ENCODE measurements at regions not wholly inside any gene's neighbourhood (a gene's known extent, or its start where the extent isn't known, plus 50 kb on each side); places are given as distances from the start of the nearest gene placed in this dataset.

- no peak for DNase-seq
These were observed 194.4 kb downstream of the TMX3 start for GRCh38 chr18:68520406-68521075.

GRCh38 chr18:68519336-68519735, 195.6 kb downstream of the TMX3 start:
- DNase-seq: no peak

- no peak for DNase-seq
These were observed 205.0 kb downstream of the TMX3 start for GRCh38 chr18:68509902-68510301.

- DNase-seq: no peak
These were observed 207.1 kb downstream of the TMX3 start for GRCh38 chr18:68507781-68508180.

- no peak for DNase-seq
These were observed 209.7 kb downstream of the TMX3 start for GRCh38 chr18:68505178-68505574.

DNA sequence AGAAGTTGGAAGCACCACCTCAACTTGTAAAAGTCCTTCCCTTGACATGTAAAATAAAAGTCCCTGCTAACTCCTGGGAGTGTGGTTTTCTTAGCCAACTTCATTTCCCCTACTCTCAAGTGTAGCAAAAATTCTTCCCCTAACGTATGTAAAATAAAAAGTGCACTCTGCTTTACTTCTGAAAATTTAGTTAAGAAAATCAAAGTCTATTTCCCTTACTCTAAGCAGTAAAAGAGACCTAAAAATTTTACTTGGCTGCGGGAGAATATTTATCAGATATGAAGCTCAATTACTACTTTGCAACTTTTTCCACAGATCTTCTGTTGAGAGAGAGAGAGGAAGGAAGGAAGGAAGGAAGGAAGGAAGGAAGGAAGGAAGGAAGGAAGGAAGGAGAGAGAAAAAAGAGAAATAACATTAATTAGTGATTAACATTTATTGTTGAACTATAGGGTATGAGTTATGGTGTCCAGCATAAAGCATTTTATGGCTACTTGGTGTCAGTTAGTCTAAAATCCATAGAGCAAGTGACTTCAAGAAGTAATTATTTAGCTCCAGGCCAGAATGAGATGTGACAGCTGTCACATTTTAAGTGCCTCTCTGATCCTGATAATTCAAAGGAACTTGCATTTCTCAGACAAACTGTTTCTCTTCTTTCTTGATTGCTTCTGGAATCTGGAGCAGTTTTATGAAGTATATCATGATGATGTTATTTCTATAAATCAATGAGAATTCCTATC, 210.3 kb downstream of the TMX3 start:
- DNase-seq: no peak

DNA sequence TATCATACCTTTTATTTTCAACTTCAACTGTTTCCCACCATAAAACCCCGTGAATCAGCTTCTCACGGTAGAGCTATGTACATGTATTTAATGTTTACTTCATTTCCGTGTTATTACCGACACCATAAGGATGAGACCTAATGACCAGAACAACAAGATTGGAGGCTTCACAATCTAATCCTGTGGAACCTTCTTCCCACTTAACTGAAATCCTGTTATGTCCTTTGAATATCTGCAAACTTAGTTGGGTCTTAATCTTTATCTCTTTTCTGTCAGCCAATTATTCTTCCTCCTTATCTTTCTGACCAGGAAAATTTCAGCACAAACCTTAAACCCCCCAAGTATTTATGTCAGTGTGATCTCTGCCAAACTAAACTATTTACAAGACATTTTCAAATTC, 214.4 kb downstream of the TMX3 start:
- no peak for DNase-seq

DNA sequence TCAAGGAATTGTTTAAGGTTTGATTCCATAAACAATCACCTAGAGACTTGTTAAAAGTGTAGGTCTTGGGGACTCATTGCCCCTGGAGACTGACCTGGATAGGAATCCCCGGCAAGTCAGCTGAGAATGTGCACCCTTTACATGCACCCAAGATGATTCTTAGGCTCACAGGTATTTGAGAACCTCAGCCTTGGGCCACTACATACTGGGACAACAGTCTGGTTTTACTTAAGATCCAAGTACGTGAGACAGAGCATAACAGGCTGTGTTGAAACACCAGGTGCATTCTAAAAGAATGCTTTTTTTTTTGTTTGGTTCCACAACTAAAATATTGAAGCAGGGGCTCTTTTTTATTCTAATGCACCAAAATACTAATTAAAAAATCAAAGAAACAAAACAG, 215.8 kb downstream of the TMX3 start:
- DNase-seq: no peak

- no peak for DNase-seq
These were observed 216.3 kb downstream of the TMX3 start for GRCh38 chr18:68498636-68499035.

DNA sequence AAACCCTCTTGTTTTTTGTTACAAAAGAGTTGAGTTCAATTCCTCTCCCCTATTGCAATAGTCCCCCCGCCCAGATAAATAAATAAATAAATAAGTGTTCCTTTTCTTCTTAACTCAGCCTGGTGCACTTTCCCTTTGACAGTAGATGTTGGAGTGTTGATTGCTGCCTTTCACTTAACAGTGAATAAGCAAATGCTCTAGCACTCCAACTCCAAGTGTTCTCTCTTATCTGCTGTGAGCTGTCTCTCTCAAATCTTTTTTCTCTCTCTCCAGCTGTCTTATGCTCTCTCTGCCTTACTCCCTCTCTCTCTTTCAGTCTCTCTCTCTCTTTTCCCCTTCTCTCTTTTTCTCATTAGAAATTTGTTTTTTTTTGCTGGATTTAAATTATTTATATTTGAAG, 216.7 kb downstream of the TMX3 start:
- DNase-seq: no peak

DNA sequence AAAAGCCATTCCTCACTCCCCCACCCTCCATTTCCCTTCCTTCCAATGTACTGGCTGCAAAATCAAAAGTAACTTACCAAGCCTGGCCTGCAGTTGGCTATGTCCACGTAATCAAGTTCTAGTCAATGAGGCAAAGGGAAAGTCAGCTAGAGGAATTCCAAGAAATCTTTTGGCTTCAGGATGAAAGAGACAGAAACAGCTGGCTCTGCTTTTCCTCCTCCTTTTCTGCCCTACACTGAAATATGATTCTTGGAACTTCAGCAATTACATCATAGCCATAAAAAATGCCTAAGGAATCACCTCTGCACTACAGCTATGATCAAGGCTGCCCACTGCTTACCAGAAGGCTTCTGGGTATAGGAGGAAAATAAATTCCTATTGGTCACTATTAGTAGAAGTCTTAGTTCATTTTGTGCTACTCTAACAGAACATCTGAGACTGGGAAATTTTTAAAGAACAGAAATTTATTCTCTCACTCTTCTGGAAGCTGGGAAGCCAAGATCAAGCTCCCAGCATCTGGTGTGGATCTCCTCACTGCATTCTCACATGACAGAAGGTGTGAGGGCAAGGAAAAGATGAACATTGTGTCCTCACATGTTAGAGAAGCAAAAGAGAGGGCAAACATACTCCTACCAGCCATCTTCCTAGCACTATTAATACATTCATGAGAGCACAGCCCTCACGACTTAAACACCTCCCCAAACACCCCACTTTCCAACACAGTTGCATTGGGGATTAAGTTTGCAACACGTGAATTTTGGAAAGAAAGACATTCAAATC, 219.9 kb downstream of the TMX3 start:
- DNase-seq: no peak

GRCh38 chr18:68489013-68489792, 225.7 kb downstream of the TMX3 start:
- DNase-seq: no peak

GRCh38 chr18:68484241-68484640, 230.7 kb downstream of the TMX3 start:
- DNase-seq: no peak

DNA sequence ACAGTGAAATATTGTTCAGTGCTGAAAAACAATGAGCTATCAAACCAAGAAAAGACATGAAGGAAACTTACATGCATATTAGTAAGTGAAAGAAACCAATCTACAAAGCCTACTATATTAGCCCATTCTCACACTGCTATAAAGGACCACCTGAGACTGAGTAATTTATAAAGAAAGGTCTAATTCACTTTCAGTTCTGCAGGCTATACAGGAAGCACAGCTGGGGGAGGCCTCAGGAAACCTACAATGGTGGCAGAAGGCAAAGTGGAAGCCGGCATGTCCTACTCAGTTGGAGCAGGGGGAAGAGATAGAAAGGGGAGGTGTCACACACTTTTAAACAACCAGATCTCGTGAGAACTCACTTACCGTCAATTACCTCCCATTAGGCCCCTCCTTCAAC, 232.1 kb downstream of the TMX3 start:
- DNase-seq: no peak

DNA sequence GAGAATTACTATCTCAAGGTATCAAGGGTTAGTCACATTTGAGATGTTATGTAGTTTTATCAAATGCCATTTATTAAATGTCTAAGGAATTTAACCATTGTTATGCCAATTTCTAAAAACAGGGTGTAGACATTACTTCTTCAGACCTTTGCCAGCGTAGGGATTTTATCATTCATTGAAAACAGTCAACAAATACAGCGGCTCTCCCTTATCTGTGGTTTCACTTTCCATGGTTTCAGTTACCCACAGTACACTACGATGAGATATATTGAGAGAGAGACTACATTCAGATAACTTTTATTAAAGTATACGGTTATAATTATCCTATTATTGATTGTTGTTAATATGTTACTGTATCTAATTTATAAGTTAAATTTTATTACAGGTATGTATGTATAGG, 234.7 kb downstream of the TMX3 start:
- DNase-seq: no peak

DNA sequence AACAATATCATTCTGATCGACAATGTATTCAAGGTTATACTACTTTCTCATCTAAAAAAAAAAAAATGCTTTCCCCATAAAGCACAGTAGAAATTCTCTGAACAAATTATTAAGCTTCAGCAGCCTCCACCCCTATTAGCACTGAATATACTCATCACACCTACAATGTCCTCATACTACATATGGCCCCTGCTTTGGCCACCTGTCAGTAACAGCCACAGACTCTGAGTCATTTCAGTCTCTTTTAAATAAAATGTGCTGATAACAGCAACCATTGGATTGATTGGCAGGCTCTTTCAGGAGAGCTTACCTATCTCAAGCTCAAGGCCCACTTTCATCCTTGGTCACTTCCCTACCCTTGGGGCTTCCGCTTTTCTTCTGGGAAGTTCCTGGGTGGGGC, 236.7 kb downstream of the TMX3 start:
- DNase-seq: no peak

- no peak for DNase-seq
These were observed 239.0 kb downstream of the TMX3 start for GRCh38 chr18:68475883-68476282.

- DNase-seq: no peak
These were observed 242.1 kb downstream of the TMX3 start for GRCh38 chr18:68472701-68473295.

GRCh38 chr18:68469049-68469625, 245.8 kb downstream of the TMX3 start:
- DNase-seq: no peak

DNA sequence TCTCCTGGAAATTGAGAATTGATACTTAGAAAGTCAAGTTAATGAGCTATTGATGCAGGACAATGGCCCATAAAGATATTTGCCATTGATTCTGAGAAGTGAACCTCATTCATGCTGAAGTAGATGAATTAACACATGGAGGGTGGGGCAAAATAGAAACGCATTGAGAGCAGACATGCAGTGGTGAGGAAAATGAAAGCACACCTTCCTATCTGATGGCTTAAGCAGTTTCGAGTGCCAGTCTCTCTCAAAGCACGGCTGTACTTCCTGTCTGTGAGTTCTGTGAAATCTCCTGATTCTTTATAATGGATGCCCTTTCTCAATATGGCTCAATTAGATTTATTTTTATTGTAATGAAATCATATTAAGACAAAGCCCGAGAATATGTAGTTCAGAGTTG, 247.0 kb downstream of the TMX3 start:
- DNase-seq: no peak

DNA sequence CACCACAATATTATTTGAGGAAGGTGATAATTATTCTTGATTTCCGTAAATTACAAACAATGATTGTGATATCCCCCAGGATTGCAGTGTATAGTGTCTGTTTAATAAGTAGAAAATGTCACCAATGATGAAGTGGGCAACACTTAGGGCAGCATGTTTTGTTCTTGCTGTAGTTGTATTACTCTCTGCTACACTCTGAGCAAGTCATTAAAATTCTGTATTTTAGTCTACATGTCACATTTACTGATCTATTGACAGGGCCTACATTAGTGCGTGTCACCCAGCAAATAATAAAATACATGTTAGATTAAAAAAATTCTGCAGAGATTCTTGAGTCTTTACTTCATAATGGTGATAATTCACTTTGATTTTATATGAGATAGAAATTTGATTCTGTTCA, 247.6 kb downstream of the TMX3 start:
- no peak for DNase-seq

DNA sequence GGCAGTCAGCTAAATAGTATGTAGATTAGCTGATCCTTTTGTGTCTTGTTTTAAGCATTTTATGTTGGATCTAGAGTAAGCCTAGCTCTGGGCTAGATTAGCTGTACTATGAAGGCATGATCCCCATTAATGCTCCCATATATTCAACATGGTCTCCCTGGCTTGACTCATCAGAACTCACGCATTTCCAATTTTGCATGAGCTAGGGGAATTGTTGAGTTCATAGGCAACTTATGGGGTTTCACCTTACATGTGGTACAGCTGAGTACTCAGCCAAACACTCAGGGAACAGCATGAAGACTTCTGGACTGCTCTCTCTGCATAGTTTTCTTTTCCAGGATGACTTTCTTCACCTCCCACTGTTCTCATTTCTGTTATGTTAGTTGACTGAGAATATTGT, 248.2 kb downstream of the TMX3 start:
- DNase-seq: no peak

Data from GOT3 (cell line).